K562 (cell line): ENCODE measurements at regions not wholly inside any gene's neighbourhood (a gene's known extent, or its start where the extent isn't known, plus 50 kb on each side); places are given as distances from the start of the nearest gene placed in this dataset.

Source experiments
- ATAC-seq: fragments of 200-7000 bp; cut with Tn5 transposase; 3 replicates; pipeline ENCODE4 v1.9.1; 2020; ENCODE audit warnings: moderate library complexity
- BruUV-seq: library from RNA; stranded (reverse); fragments of 400-500 nt; replicated peaks from 2 replicates; lab custom pipeline; 2021; lab: Mats Ljungman, UMichigan
- CTCF ChIA-PET: fragments of 300-600 bp; formaldehyde crosslinking; extraction: SDS; loops from one replicate; lab custom pipeline; 2021; ENCODE audit warnings: low intra/inter-chr PET ratio; lab: Yijun Ruan, JAX
- POLR2A ChIA-PET: fragments of 300-600, 350-650 bp; sonication (Branson Sonifier 250); formaldehyde crosslinking; extraction: SDS; loops from one replicate; lab custom pipeline; 2021; ENCODE audit warnings: antibody characterized with exemption, inconsistent platforms; lab: Yijun Ruan, JAX
- DNase-seq, 4 experiments: peaks; one replicate each; pipeline versions ENCODE4 v3.0.0 to v3.0.0-alpha.2; 2011 to 2018; ENCODE audit warnings: low spot score in 3 of 4, mixed read lengths in 3 of 4; ENCODE audit errors: extremely low read depth in 1 of 4
- FAIRE-seq: peaks from 2 replicates; lab custom pipeline; 2011; peaks lifted over from hg19 to GRCh38; lab: Jason Lieb, UNC
- H2AFZ ChIP-seq: 2 replicates; pipeline ENCODE4 v1.6.0; 2011; ENCODE audit warnings: low read depth, low read length, control low read depth, inconsistent platforms
- H3K27ac ChIP-seq: fragments of 200-600 bp; 3 replicates; pipeline ENCODE4 v1.8.0; 2011; ENCODE audit warnings: low read depth, mild to moderate bottlenecking, control low read depth, inconsistent platforms, low read length, moderate library complexity, mixed read lengths; ENCODE audit errors: extremely low read depth
- H3K27me3 ChIP-seq, 2 experiments: fragments of 300-600 bp in 1 of 2; 2 replicates in 1 of 2; 3 replicates in 1 of 2; pipeline versions ENCODE4 v1.6.0 to v1.8.0; 2011; ENCODE audit warnings: inconsistent platforms in 2 of 2, low read length in 2 of 2, mild to moderate bottlenecking in 1 of 2, mixed read lengths in 1 of 2, moderate library complexity in 1 of 2; ENCODE audit not compliant: control insufficient read depth in 2 of 2, insufficient read depth in 2 of 2
- H3K36me3 ChIP-seq: fragments of 300-600 bp; 3 replicates; pipeline ENCODE4 v1.8.0; 2011; ENCODE audit warnings: mild to moderate bottlenecking, low read length, inconsistent platforms; ENCODE audit not compliant: control insufficient read depth, insufficient read depth
- H3K4me1 ChIP-seq, 2 experiments: fragments of 200-600 bp in 1 of 2; replicated peaks in 1 of 2; 2 replicates in 1 of 2; 3 replicates in 1 of 2; pipeline versions ENCODE4 v1.5.1 to v1.8.0; 2011; ENCODE audit warnings: inconsistent platforms in 2 of 2, low read length in 2 of 2, mild to moderate bottlenecking in 1 of 2, mixed read lengths in 1 of 2, moderate library complexity in 1 of 2; ENCODE audit not compliant: control insufficient read depth in 2 of 2, insufficient read depth in 2 of 2
- H3K4me2 ChIP-seq: 2 replicates; pipeline ENCODE4 v1.6.1; 2011; ENCODE audit warnings: low read length, control low read depth, inconsistent platforms, mixed read lengths; ENCODE audit not compliant: insufficient read depth
- H3K4me3 ChIP-seq: fragments of 200-600 bp; sonication (generic), shearing (Covaris generic); 2 replicates; pipeline ENCODE4 v1.5.1; 2016; ENCODE audit warnings: control low read depth, inconsistent platforms
- H3K79me2 ChIP-seq: fragments of 200-600 bp; 3 replicates; pipeline ENCODE4 v1.8.0; 2011; ENCODE audit warnings: low read length, inconsistent platforms; ENCODE audit not compliant: control insufficient read depth, insufficient read depth
- H3K9ac ChIP-seq, 2 experiments: 2 replicates each; pipeline versions ENCODE4 v1.6.0 to v1.6.1; 2011; ENCODE audit warnings: low read depth in 2 of 2, low read length in 2 of 2, control low read depth in 1 of 2, inconsistent platforms in 1 of 2, mild to moderate bottlenecking in 1 of 2, mixed read lengths in 1 of 2; ENCODE audit not compliant: insufficient read depth in 1 of 2
- H3K9me1 ChIP-seq: one replicate; pipeline ENCODE4 v1.6.0; 2011; ENCODE audit warnings: inconsistent platforms, mild to moderate bottlenecking, low read length, moderate library complexity; ENCODE audit not compliant: control insufficient read depth, insufficient read depth
- H3K9me3 ChIP-seq: replicated peaks from 2 replicates; pipeline ENCODE4 v1.5.1; 2011; ENCODE audit warnings: low read depth, low read length, inconsistent platforms; ENCODE audit not compliant: control insufficient read depth, insufficient read depth
- H4K20me1 ChIP-seq: replicated peaks from 2 replicates; pipeline ENCODE4 v1.6.1; 2011; ENCODE audit warnings: low read length, inconsistent platforms, mixed read lengths; ENCODE audit not compliant: control insufficient read depth, insufficient read depth
- C11orf30 ChIP-seq: fragments of 450-650 bp; IDR thresholded peaks from 2 replicates; pipeline ENCODE4 v1.6.1; 2016; ENCODE audit warnings: low read depth, mild to moderate bottlenecking
- ELF2 ChIP-seq: fragments of 250-450 bp; sonication (Bioruptor Pico); IDR thresholded peaks from 2 replicates; pipeline ENCODE4 v1.5.0; 2021; ENCODE audit warnings: mild to moderate bottlenecking
- FIP1L1 ChIP-seq: fragments of 200-400 bp; formaldehyde crosslinking; IDR thresholded peaks from 2 replicates; pipeline ENCODE4 v1.6.1; 2018; ENCODE audit warnings: mild to moderate bottlenecking, low read depth, low read length; ENCODE audit not compliant: poor library complexity, severe bottlenecking
- FOXJ2 ChIP-seq: fragments of 200-800 bp; sonication (Bioruptor generic); IDR thresholded peaks from 2 replicates; pipeline ENCODE4 v1.6.1; 2016; ENCODE audit warnings: missing genetic modification characterization, missing compliant biosample characterization
- GATAD2A ChIP-seq: fragments of 450-650 bp; IDR thresholded peaks from 2 replicates; pipeline ENCODE4 v1.6.1; 2017
- HNRNPL ChIP-seq: fragments of 200-400 bp; formaldehyde crosslinking; IDR thresholded peaks from 2 replicates; pipeline ENCODE4 v1.6.1; 2017; ENCODE audit warnings: low read depth, mild to moderate bottlenecking, low read length
- MAFG ChIP-seq: fragments of 450-650 bp; conservative IDR thresholded peaks from 2 replicates; pipeline ENCODE4 v1.6.1; 2016; ENCODE audit warnings: missing genetic modification characterization, missing compliant biosample characterization
- PHF21A ChIP-seq: fragments of 450-650 bp; IDR thresholded peaks from 2 replicates; pipeline ENCODE4 v1.6.1; 2017; ENCODE audit warnings: low read depth, borderline replicate concordance
- SRSF1 ChIP-seq: fragments of 200-400 bp; formaldehyde crosslinking; IDR thresholded peaks from 2 replicates; pipeline ENCODE4 v1.6.1; 2017; ENCODE audit warnings: mild to moderate bottlenecking, low read depth, low read length, moderate library complexity
- ZNF316 ChIP-seq: fragments of 450-650 bp; IDR thresholded peaks from 2 replicates; pipeline ENCODE4 v1.6.1; 2016
- ZNF785 ChIP-seq: fragments of 250-450 bp; sonication (Bioruptor Pico); IDR thresholded peaks from 2 replicates; pipeline ENCODE4 v1.4.0; 2020; ENCODE audit warnings: mild to moderate bottlenecking
- ZSCAN29 ChIP-seq: fragments of 450-650 bp; IDR thresholded peaks from 2 replicates; pipeline ENCODE4 v1.6.1; 2017
- WGBS: fragments of 100-300 bp; shearing (Covaris generic); methylation state at CpG from one replicate; pipeline ENCODE4 v1.1.6; 2016; ENCODE audit warnings: low coverage, mixed read lengths; ENCODE audit not compliant: insufficient coverage; ENCODE audit errors: missing lambda C conversion rate; 5-methylcytosine and 5-hydroxymethylcytosine counted together
- in situ Hi-C: fragments of 300-500 bp; cut with MboI; formaldehyde crosslinking; loops from 4 replicates; pipeline ENCODE4 v1.15.0; 2018; ENCODE audit warnings: inconsistent platforms, mixed read lengths
- intact Hi-C: fragments of 100-400 bp; cut with micrococcal nuclease; formaldehyde crosslinking; loops from 2 replicates; pipeline ENCODE4 v1.14.2; 2022
- TF ChIP-seq, protein P1 (sequence below), 2 experiments: IDR thresholded peaks; 2 replicates each; pipeline ENCODE4 v1.6.1; 2012; ENCODE audit warnings: improper control_type of control experiment in 2 of 2, low read depth in 2 of 2, low read length in 2 of 2, borderline replicate concordance in 1 of 2
- TF ChIP-seq, protein P2 (sequence below): fragments of 250-450 bp; sonication (Bioruptor Pico); IDR thresholded peaks from 2 replicates; pipeline ENCODE4 v1.9.0; 2021; ENCODE audit warnings: mild to moderate bottlenecking
- TF ChIP-seq, protein P3 (sequence below): fragments of 450-650 bp; IDR thresholded peaks from 2 replicates; pipeline ENCODE4 v1.6.1; 2017; ENCODE audit warnings: mild to moderate bottlenecking, moderate library complexity

- no peak for FAIRE-seq
- Histone ChIP-seq H3K36me3 (no peaks in the 10 kb centered on the region), H2AFZ (no peak overlapping the region), H4K20me1 (no peaks in the 10 kb centered on the region), H3K9me3 (no peaks in the 10 kb centered on the region), H3K4me3 (no peak overlapping the region), H3K27me3 (no peaks in the 10 kb centered on the region)
- in situ Hi-C loops, result no loop called here
- CTCF ChIA-PET, result no interaction called here
- no peak for ATAC-seq
- BruUV-seq, result no TSS peak
- WGBS, result 88% methylated on average over 5 of the region's 5 CpGs
- TF ChIP-seq C11orf30 (no peak), ZNF316 (peak; percentile 56; the same call in 1 of the 2 replicates), HNRNPL (no peak), MAFG (tag) (0 out of 2 replicates have a peak, but pooled peaks have one; percentile 29)
- TF ChIP-seq, all 486 proteins: peak for 2
- Histone ChIP-seq H3K9me1 (no peaks in the 10 kb centered on the region), H3K9ac (no peak overlapping the region), H3K4me2 (no peak overlapping the region), H3K4me1 (no peaks in the 10 kb centered on the region), H3K79me2 (no peaks in the 10 kb centered on the region), H3K27ac (no peak overlapping the region)
- POLR2A ChIA-PET, result no interaction called here
- DNase-seq, result no peak
- intact Hi-C loops, result no loop called here
Observed at GRCh38 chr7:22607180-22607579, 107.2 kb upstream of the STEAP1B start.

- H3K4me2 ChIP-seq, result no peak overlapping the region
- H3K4me3 ChIP-seq, result no peak overlapping the region
- POLR2A ChIA-PET, result interaction anchor here (0.9 kb wide), 1 partner anchor 11 kb away, joined by 3 read pairs; no protein-coding TSS in a partner anchor
- no peak for FAIRE-seq
- H3K36me3 ChIP-seq, result no peaks in the 10 kb centered on the region
- DNase-seq, result no peak
- in situ Hi-C loops, result no loop called here
- no peak overlapping the region for H3K27ac ChIP-seq
- no peaks in the 10 kb centered on the region for H4K20me1 ChIP-seq
- H3K27me3 ChIP-seq, result no peaks in the 10 kb centered on the region
- H3K4me1 ChIP-seq, result no peaks in the 10 kb centered on the region
- 57% methylated on average over 2 of the region's 2 CpGs for WGBS
- H3K9me1 ChIP-seq, result no peaks in the 10 kb centered on the region
- H2AFZ ChIP-seq, result no peak overlapping the region
- BruUV-seq, result no TSS peak
- H3K9ac ChIP-seq, result no peak overlapping the region
- no peak for ATAC-seq
- H3K9me3 ChIP-seq, result no peaks in the 10 kb centered on the region
- CTCF ChIA-PET, result no interaction called here
- H3K79me2 ChIP-seq, result no peaks in the 10 kb centered on the region
- intact Hi-C loops, result no loop called here
- TF ChIP-seq, protein P1, sequence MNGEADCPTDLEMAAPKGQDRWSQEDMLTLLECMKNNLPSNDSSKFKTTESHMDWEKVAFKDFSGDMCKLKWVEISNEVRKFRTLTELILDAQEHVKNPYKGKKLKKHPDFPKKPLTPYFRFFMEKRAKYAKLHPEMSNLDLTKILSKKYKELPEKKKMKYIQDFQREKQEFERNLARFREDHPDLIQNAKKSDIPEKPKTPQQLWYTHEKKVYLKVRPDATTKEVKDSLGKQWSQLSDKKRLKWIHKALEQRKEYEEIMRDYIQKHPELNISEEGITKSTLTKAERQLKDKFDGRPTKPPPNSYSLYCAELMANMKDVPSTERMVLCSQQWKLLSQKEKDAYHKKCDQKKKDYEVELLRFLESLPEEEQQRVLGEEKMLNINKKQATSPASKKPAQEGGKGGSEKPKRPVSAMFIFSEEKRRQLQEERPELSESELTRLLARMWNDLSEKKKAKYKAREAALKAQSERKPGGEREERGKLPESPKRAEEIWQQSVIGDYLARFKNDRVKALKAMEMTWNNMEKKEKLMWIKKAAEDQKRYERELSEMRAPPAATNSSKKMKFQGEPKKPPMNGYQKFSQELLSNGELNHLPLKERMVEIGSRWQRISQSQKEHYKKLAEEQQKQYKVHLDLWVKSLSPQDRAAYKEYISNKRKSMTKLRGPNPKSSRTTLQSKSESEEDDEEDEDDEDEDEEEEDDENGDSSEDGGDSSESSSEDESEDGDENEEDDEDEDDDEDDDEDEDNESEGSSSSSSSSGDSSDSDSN (IDR thresholded peaks at IDR 0.05; ENCODE audit: borderline replicate concordance in 1 of 2, low read depth in 2 of 2, low read length in 2 of 2), result no peak
- TF ChIP-seq FOXJ2 (tag) (no peak), FIP1L1 (no peak), SRSF1 (no peak), PHF21A (no peak), ZSCAN29 (no peak), GATAD2A (no peak), ELF2 (CRISPR knock-in tag) (no peak), ZNF785 (CRISPR knock-in tag) (no peak)
- TF ChIP-seq, protein P2, sequence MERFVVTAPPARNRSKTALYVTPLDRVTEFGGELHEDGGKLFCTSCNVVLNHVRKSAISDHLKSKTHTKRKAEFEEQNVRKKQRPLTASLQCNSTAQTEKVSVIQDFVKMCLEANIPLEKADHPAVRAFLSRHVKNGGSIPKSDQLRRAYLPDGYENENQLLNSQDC (CRISPR knock-in tag), result no peak
- TF ChIP-seq, protein P3, sequence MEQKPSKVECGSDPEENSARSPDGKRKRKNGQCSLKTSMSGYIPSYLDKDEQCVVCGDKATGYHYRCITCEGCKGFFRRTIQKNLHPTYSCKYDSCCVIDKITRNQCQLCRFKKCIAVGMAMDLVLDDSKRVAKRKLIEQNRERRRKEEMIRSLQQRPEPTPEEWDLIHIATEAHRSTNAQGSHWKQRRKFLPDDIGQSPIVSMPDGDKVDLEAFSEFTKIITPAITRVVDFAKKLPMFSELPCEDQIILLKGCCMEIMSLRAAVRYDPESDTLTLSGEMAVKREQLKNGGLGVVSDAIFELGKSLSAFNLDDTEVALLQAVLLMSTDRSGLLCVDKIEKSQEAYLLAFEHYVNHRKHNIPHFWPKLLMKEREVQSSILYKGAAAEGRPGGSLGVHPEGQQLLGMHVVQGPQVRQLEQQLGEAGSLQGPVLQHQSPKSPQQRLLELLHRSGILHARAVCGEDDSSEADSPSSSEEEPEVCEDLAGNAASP, result no peak
Observed at GRCh38 chr7:22604246-22604645, 104.3 kb upstream of the STEAP1B start.
